ENCODE measurements at regions not wholly inside any gene's neighbourhood (a gene's known extent, or its start where the extent isn't known, plus 50 kb on each side); places are given as distances from the start of the nearest gene placed in this dataset.

GRCh38 chr12:59036973-59037762 is 116.9 kb upstream of the LRIG3 start:
- no peak for TF ChIP-seq MXI1 (IDR thresholded peaks at IDR 0.05; ENCODE audit: borderline replicate concordance, low read depth, low read length)
- TF ChIP-seq CTCF (conservative IDR thresholded peaks at IDR 0.05; ENCODE audit: low read depth, low read length): no peak
- TF ChIP-seq RCOR1 (IDR thresholded peaks at IDR 0.05; ENCODE audit: insufficient replicate concordance, low read length): no peak
- no peak for TF ChIP-seq POLR2A (IDR thresholded peaks at IDR 0.05; ENCODE audit: low read depth, low read length)
- no peak for TF ChIP-seq RAD21 (IDR thresholded peaks at IDR 0.05; ENCODE audit: low read length)
- TF ChIP-seq USF2 (IDR thresholded peaks at IDR 0.05; ENCODE audit: low read depth, low read length): no peak
- TF ChIP-seq MAFK (IDR thresholded peaks at IDR 0.05; ENCODE audit: low read depth, low read length): no peak
- TF ChIP-seq MAZ (IDR thresholded peaks at IDR 0.05; ENCODE audit: borderline replicate concordance, low read depth, low read length): no peak
- no peak for TF ChIP-seq ELK1 (IDR thresholded peaks at IDR 0.05; ENCODE audit: borderline replicate concordance, low read depth, low read length)
- TF ChIP-seq NFE2L2 (IDR thresholded peaks at IDR 0.05; ENCODE audit: low read depth, low read length): no peak
- TF ChIP-seq RFX5 (IDR thresholded peaks at IDR 0.05; ENCODE audit: low read depth, low read length): no peak
- no peak for TF ChIP-seq FOS (IDR thresholded peaks at IDR 0.05; ENCODE audit: low read depth, low read length)
- TF ChIP-seq CHD1 (IDR thresholded peaks at IDR 0.05; ENCODE audit: low read depth, low read length): no peak

All from IMR-90 (cell line).